HL-60/S4 (cell line): ENCODE measurements at regions not wholly inside any gene's neighbourhood (a gene's known extent, or its start where the extent isn't known, plus 50 kb on each side); places are given as distances from the start of the nearest gene placed in this dataset.

Experiments used
- in situ Hi-C: fragments of 300-500 bp; cut with MboI; formaldehyde crosslinking; loops from 2 replicates; pipeline ENCODE4 v1.14.3; 2022; ENCODE audit warnings: low sequenced_read_pairs

GRCh38 chr20:40925829-40926510 is 102.7 kb upstream of the TOP1 start:
- in situ Hi-C loops = loop anchor here (25.0 kb wide), 1 partner anchor 1039 kb away; no protein-coding TSS in a partner anchor

- in situ Hi-C loops = loop anchor here (25.0 kb wide), 1 partner anchor 1040 kb away; no protein-coding TSS in a partner anchor
Observed at GRCh38 chr20:40926928-40927327, 101.7 kb upstream of the TOP1 start.

GRCh38 chr20:40930561-40930960 is 98.1 kb upstream of the TOP1 start:
- in situ Hi-C loops = loop anchor here (25.0 kb wide), 1 partner anchor 1043 kb away; no protein-coding TSS in a partner anchor

GRCh38 chr20:40931410-40932044 is 97.1 kb upstream of the TOP1 start:
- in situ Hi-C loops = loop anchor here (25.0 kb wide), 1 partner anchor 1044 kb away; no protein-coding TSS in a partner anchor

- in situ Hi-C loops = loop anchor here (25.0 kb wide), 1 partner anchor 1045 kb away; no protein-coding TSS in a partner anchor
Observed at GRCh38 chr20:40932436-40932835, 96.2 kb upstream of the TOP1 start.

GRCh38 chr20:40933758-40934157 is 94.9 kb upstream of the TOP1 start:
- in situ Hi-C loops = loop anchor here (25.0 kb wide), 1 partner anchor 1046 kb away; no protein-coding TSS in a partner anchor

GRCh38 chr20:40938020-40938419 is 90.6 kb upstream of the TOP1 start:
- in situ Hi-C loops = loop anchor here (25.0 kb wide), 1 partner anchor 1051 kb away; no protein-coding TSS in a partner anchor

GRCh38 chr20:40939667-40940066 is 89.0 kb upstream of the TOP1 start:
- in situ Hi-C loops = loop anchor here (25.0 kb wide), 1 partner anchor 1052 kb away; no protein-coding TSS in a partner anchor

GRCh38 chr20:40941133-40941610 is 87.5 kb upstream of the TOP1 start:
- in situ Hi-C loops = loop anchor here (25.0 kb wide), 1 partner anchor 1054 kb away; no protein-coding TSS in a partner anchor

- in situ Hi-C loops = loop anchor here (25.0 kb wide), 1 partner anchor 1055 kb away; no protein-coding TSS in a partner anchor
Observed at GRCh38 chr20:40942006-40942405, 86.6 kb upstream of the TOP1 start.

GRCh38 chr20:40942775-40943174 is 85.8 kb upstream of the TOP1 start:
- in situ Hi-C loops = loop anchor here (25.0 kb wide), 1 partner anchor 1055 kb away; no protein-coding TSS in a partner anchor

- in situ Hi-C loops = loop anchor here (25.0 kb wide), 1 partner anchor 1056 kb away; no protein-coding TSS in a partner anchor
Observed at GRCh38 chr20:40943591-40943990, 85.0 kb upstream of the TOP1 start.

GRCh38 chr20:40945189-40945588 is 83.4 kb upstream of the TOP1 start:
- in situ Hi-C loops = loop anchor here (25.0 kb wide), 1 partner anchor 1058 kb away; no protein-coding TSS in a partner anchor

GRCh38 chr20:40945754-40946450 is 82.7 kb upstream of the TOP1 start:
- in situ Hi-C loops = loop anchor here (25.0 kb wide), 1 partner anchor 1059 kb away; no protein-coding TSS in a partner anchor

GRCh38 chr20:40946451-40946850 is 82.2 kb upstream of the TOP1 start:
- in situ Hi-C loops = loop anchor here (25.0 kb wide), 1 partner anchor 1059 kb away; no protein-coding TSS in a partner anchor

GRCh38 chr20:40948465-40949267 is 80.0 kb upstream of the TOP1 start:
- in situ Hi-C loops = loop anchor here (25.0 kb wide), 1 partner anchor 1061 kb away; no protein-coding TSS in a partner anchor

- in situ Hi-C loops = loop anchor here (25.0 kb wide), 1 partner anchor 1062 kb away; no protein-coding TSS in a partner anchor
Observed at GRCh38 chr20:40949346-40949745, 79.3 kb upstream of the TOP1 start.

- in situ Hi-C loops = no loop called here
Observed at GRCh38 chr20:40952136-40952535, 76.5 kb upstream of the TOP1 start.

GRCh38 chr20:40953416-40953815 is 75.2 kb upstream of the TOP1 start:
- in situ Hi-C loops = no loop called here

- in situ Hi-C loops = no loop called here
Observed at GRCh38 chr20:40953856-40954255, 74.8 kb upstream of the TOP1 start.
